Memory B cell (primary cell): ENCODE measurements at regions not wholly inside any gene's neighbourhood (a gene's known extent, or its start where the extent isn't known, plus 50 kb on each side); places are given as distances from the start of the nearest gene placed in this dataset.

Source experiments
- ATAC-seq: fragments of 150-1000 bp; cut with Tn5 transposase; 2 replicates; pipeline ENCODE4 v1.10.0; 2021; ENCODE audit warnings: low read depth, mild to moderate bottlenecking, moderate library complexity
- DNase-seq, 2 donors: peaks; one replicate each; pipeline ENCODE4 v3.0.0; 2022; ENCODE audit warnings: low spot score in 2 of 2
- H3K27ac Mint-ChIP-seq: one replicate; pipeline ENCODE4 v1.8.0; 2022; ENCODE audit warnings: mild to moderate bottlenecking, moderate library complexity, mixed read lengths
- H3K27me3 Mint-ChIP-seq: one replicate; pipeline ENCODE4 v1.8.0; 2022; ENCODE audit warnings: mixed read lengths
- H3K36me3 Mint-ChIP-seq: one replicate; pipeline ENCODE4 v1.8.0; 2022; ENCODE audit warnings: mild to moderate bottlenecking, mixed read lengths
- H3K4me1 Mint-ChIP-seq: one replicate; pipeline ENCODE4 v1.8.0; 2022; ENCODE audit warnings: mixed read lengths
- H3K4me3 Mint-ChIP-seq: one replicate; pipeline ENCODE4 v1.8.0; 2022; ENCODE audit warnings: mild to moderate bottlenecking, moderate library complexity, mixed read lengths
- H3K9me3 Mint-ChIP-seq: one replicate; pipeline ENCODE4 v1.8.0; 2022; ENCODE audit warnings: mixed read lengths

DNA sequence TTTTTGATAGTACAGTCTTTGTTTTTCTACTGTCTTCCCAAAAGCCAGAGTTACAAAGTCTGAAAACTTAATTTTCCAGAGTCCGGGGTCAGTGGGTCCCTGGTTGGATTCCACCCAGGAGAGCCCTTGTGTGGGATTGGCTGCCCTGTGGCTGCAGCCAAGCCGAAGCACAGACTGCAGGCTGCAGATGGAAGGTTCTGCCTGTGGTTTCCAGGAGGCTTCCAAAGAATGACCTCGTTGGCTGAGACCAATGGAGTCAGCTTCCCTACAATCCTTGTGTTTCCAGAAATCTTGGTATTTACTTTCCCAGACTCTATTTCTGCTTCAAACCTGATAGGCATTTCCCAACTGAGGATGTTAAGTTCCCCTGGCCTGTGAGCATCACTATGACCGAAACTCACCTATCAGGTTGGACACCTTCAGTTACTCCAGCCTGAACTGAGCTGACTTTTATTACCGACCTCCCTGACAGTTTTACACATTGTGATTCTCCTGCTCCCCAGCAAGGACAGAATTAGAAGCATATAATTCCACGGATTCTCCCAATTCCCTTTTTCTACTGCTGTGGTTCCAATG, 117.5 kb upstream of the CCDC68 start:
- H3K36me3 Mint-ChIP-seq = peaks cover 3% of the 10 kb centered on the region

DNA sequence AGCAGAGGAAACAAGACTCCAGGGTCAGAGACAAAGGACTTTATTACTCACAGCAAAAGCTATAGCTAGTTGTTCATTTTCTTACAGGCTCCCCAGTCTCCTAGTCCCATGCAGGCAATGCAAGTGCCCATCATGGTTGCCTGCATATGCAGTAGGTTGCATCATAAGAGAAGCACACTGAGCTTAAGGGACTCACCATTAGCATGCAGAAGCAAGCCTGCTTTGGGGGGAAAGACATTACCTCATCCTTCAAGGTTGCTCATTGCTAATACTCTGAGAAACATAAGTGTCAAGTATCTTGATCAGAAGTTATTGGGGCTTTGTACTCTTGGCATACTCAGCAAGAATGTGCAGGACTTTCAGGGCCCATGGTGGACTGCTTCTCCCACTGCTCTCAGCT, 114.6 kb upstream of the CCDC68 start:
- H3K4me1 Mint-ChIP-seq = peaks cover 24% of the 10 kb centered on the region
- no peaks in the 10 kb centered on the region for H3K27me3 Mint-ChIP-seq
- no peak overlapping the region for H3K27ac Mint-ChIP-seq
- no peaks in the 10 kb centered on the region for H3K9me3 Mint-ChIP-seq
- ATAC-seq (no peak), DNase-seq (no peak)
- peaks cover 3% of the 10 kb centered on the region for H3K36me3 Mint-ChIP-seq
- H3K4me3 Mint-ChIP-seq = no peak overlapping the region

More for the DNA sequence above, 117.5 kb upstream of the CCDC68 start:
- Mint-ChIP-seq H3K9me3 (no peaks in the 10 kb centered on the region), H3K4me1 (peaks cover 9% of the 10 kb centered on the region), H3K27ac (no peak overlapping the region), H3K27me3 (no peaks in the 10 kb centered on the region), H3K4me3 (no peak overlapping the region)
- ATAC-seq = no peak
- DNase-seq = no peak

DNA sequence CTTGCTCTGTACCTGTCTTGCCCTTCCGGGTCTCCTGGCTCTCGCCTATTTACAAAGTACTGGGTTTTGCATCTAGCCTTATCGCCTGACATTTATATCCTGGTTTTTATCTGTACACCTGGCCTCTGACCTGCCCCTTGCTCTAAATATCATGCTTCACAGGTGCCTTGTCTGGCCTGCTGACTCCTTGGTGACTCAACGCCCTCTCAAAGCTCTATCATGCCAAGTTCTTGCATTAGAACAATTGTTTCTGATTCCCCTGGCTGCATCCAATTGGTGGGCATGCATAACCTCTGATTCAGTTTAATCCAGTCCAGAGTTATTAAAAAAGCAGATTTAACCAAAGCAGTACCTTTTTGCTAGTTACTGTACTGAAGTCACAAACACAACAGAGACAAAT, 113.9 kb upstream of the CCDC68 start:
- Mint-ChIP-seq H3K27me3 (no peaks in the 10 kb centered on the region), H3K4me3 (no peak overlapping the region), H3K27ac (peak overlapping the region; percentile 22), H3K4me1 (peaks cover 24% of the 10 kb centered on the region), H3K36me3 (peaks cover 3% of the 10 kb centered on the region), H3K9me3 (no peaks in the 10 kb centered on the region)
- DNase-seq (no peak), ATAC-seq (no peak)

GRCh38 chr18:55072698-55073097, 113.4 kb upstream of the CCDC68 start:
- H3K4me3 Mint-ChIP-seq = no peak overlapping the region
- H3K36me3 Mint-ChIP-seq = peaks cover 3% of the 10 kb centered on the region
- no peak for DNase-seq
- peaks cover 24% of the 10 kb centered on the region for H3K4me1 Mint-ChIP-seq
- H3K27ac Mint-ChIP-seq = peak overlapping the region; percentile 22
- no peaks in the 10 kb centered on the region for H3K27me3 Mint-ChIP-seq
- no peak for ATAC-seq
- H3K9me3 Mint-ChIP-seq = no peaks in the 10 kb centered on the region

DNA sequence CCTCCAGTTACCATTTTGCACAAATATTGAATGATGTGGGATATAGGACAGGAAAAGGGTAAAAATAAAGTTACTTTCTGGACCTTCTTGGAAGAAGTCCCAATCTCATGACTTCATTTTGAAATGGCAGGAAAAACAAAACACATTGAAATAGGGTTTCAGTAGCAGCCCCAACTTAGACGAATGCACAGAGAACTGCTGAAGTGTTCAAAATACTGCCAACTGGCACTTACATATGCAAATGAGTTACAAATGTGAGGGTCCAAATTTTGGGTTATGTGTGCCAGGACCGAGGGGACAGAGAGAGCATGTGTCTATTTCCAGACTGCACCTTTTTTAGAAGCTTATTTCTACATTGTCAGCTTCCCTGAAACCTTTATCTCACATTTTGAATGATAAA, 112.9 kb upstream of the CCDC68 start:
- H3K36me3 Mint-ChIP-seq = peaks cover 3% of the 10 kb centered on the region
- H3K27me3 Mint-ChIP-seq = no peaks in the 10 kb centered on the region
- ATAC-seq = no peak
- peaks cover 24% of the 10 kb centered on the region for H3K4me1 Mint-ChIP-seq
- no peak overlapping the region for H3K27ac Mint-ChIP-seq
- H3K4me3 Mint-ChIP-seq = no peak overlapping the region
- no peaks in the 10 kb centered on the region for H3K9me3 Mint-ChIP-seq
- no peak for DNase-seq

GRCh38 chr18:55069497-55069896, 110.2 kb upstream of the CCDC68 start:
- peaks cover 5% of the 10 kb centered on the region for H3K36me3 Mint-ChIP-seq
- DNase-seq (peak; percentile 14 to 58), ATAC-seq (peak; percentile 87)
- peak overlapping the region; percentile 28 for H3K4me3 Mint-ChIP-seq
- no peaks in the 10 kb centered on the region for H3K27me3 Mint-ChIP-seq
- H3K27ac Mint-ChIP-seq = peak overlapping the region; percentile 88
- H3K4me1 Mint-ChIP-seq = peaks cover 38% of the 10 kb centered on the region
- H3K9me3 Mint-ChIP-seq = no peaks in the 10 kb centered on the region

DNA sequence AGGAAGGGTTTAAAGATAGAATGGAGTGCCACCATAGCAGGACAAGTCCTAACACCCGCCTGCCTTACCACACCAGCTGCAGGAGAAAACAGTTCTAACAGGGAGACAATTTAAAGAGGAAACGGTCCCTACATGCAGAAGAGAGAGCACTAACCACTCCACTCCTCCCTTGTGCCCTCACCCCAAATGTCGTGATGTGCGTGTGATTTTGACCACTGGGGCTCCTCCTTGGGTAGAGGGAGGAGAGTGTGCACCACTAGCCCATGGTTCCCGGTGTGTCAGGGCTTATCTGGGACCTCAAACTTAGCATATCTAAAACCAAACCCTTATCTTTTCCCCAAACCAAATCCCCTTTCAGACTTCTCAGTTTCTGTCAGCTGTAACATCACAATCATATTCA, 105.5 kb upstream of the CCDC68 start:
- Mint-ChIP-seq H3K9me3 (no peaks in the 10 kb centered on the region), H3K36me3 (peaks cover 2% of the 10 kb centered on the region), H3K27me3 (no peaks in the 10 kb centered on the region), H3K4me1 (peaks cover 21% of the 10 kb centered on the region), H3K27ac (peak overlapping the region; percentile 90), H3K4me3 (peak overlapping the region; percentile 53)
- peak in 1 of 2 donors; percentile 9 for DNase-seq
- peak; percentile 37 for ATAC-seq

DNA sequence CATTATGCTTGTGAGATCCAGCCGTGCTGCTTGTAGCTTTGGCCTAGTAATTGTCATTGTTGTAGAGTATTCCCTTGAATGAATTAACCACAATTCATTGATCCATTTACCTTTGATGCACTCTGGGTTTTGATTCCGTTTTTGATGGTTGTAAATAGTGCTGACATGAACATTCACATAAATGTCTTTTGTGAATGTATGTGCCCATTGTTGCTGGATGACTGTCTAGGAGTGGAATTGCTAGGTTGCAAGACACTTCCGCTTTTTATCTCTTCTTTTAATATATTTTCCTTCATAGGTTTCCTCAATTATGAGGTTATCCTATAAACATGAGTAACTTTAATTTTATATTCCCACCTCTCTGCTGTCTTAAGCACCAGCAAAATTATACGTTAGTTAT, 104.8 kb upstream of the CCDC68 start:
- ATAC-seq = no peak
- peak overlapping the region; percentile 90 for H3K27ac Mint-ChIP-seq
- H3K9me3 Mint-ChIP-seq = no peaks in the 10 kb centered on the region
- no peaks in the 10 kb centered on the region for H3K27me3 Mint-ChIP-seq
- no peak overlapping the region for H3K4me3 Mint-ChIP-seq
- DNase-seq = no peak
- H3K36me3 Mint-ChIP-seq = peaks cover 2% of the 10 kb centered on the region
- peaks cover 16% of the 10 kb centered on the region for H3K4me1 Mint-ChIP-seq

- Mint-ChIP-seq H3K4me3 (no peak overlapping the region), H3K4me1 (peaks cover 3% of the 10 kb centered on the region), H3K27ac (no peak overlapping the region), H3K27me3 (no peaks in the 10 kb centered on the region), H3K36me3 (no peaks in the 10 kb centered on the region), H3K9me3 (peaks cover 2% of the 10 kb centered on the region)
- DNase-seq (no peak), ATAC-seq (no peak)
Measured at GRCh38 chr18:55054021-55054990, 95.0 kb upstream of the CCDC68 start.

- no peaks in the 10 kb centered on the region for H3K27me3 Mint-ChIP-seq
- ATAC-seq (no peak), DNase-seq (no peak)
- no peaks in the 10 kb centered on the region for H3K4me1 Mint-ChIP-seq
- no peak overlapping the region for H3K27ac Mint-ChIP-seq
- H3K4me3 Mint-ChIP-seq = no peak overlapping the region
- H3K9me3 Mint-ChIP-seq = peaks cover 2% of the 10 kb centered on the region
- no peaks in the 10 kb centered on the region for H3K36me3 Mint-ChIP-seq
Measured at GRCh38 chr18:55048892-55049291, 89.6 kb upstream of the CCDC68 start.

GRCh38 chr18:55047546-55047945, 88.3 kb upstream of the CCDC68 start:
- Mint-ChIP-seq H3K36me3 (no peaks in the 10 kb centered on the region), H3K9me3 (peaks cover 2% of the 10 kb centered on the region), H3K27ac (no peak overlapping the region), H3K4me1 (no peaks in the 10 kb centered on the region), H3K4me3 (no peak overlapping the region), H3K27me3 (no peaks in the 10 kb centered on the region)
- no peak for DNase-seq
- no peak for ATAC-seq

GRCh38 chr18:55041366-55041765, 82.1 kb upstream of the CCDC68 start:
- H3K4me3 Mint-ChIP-seq = no peak overlapping the region
- DNase-seq (no peak), ATAC-seq (no peak)
- H3K4me1 Mint-ChIP-seq = no peaks in the 10 kb centered on the region
- no peaks in the 10 kb centered on the region for H3K27me3 Mint-ChIP-seq
- H3K27ac Mint-ChIP-seq = no peak overlapping the region
- no peaks in the 10 kb centered on the region for H3K9me3 Mint-ChIP-seq
- H3K36me3 Mint-ChIP-seq = no peaks in the 10 kb centered on the region

- Mint-ChIP-seq H3K4me1 (no peaks in the 10 kb centered on the region), H3K4me3 (no peak overlapping the region), H3K36me3 (no peaks in the 10 kb centered on the region), H3K27me3 (no peaks in the 10 kb centered on the region), H3K9me3 (no peaks in the 10 kb centered on the region), H3K27ac (no peak overlapping the region)
- ATAC-seq = no peak
- no peak for DNase-seq
Measured at GRCh38 chr18:55038162-55038561, 78.9 kb upstream of the CCDC68 start.

DNA sequence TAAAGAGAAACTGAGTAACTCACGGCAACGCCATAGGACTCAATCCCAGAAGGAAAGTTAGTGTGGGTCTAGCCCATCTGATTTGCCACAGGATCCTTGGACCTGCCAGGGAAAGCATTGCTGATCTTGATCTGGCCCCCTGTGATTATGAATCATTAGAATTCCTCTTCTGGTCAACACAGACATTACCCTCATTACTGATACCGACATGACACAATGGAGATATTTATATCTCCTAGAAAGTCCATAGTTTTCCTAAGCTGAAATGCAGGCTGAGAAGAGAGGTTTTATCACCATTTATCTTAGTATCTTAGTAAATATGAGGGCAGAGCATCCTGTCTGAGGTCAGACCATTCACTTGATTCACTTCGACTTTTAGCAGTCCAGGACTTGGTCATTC, 75.5 kb upstream of the CCDC68 start:
- Mint-ChIP-seq H3K4me3 (no peak overlapping the region), H3K4me1 (peaks cover 9% of the 10 kb centered on the region), H3K9me3 (no peaks in the 10 kb centered on the region), H3K27ac (no peak overlapping the region), H3K27me3 (no peaks in the 10 kb centered on the region), H3K36me3 (no peaks in the 10 kb centered on the region)
- ATAC-seq = no peak
- no peak for DNase-seq
